HG02642 (cell line): ENCODE measurements at regions not wholly inside any gene's neighbourhood (a gene's known extent, or its start where the extent isn't known, plus 50 kb on each side); places are given as distances from the start of the nearest gene placed in this dataset.
"Not testable (repeated sequence)": the region's sequence is repeated elsewhere in the genome, so short reads cannot be mapped to it uniquely, and the experiment has no call there.

Experiments used
- ATAC-seq: cut with Tn5 transposase; IDR thresholded peaks from one replicate; pipeline ENCODE4 v1.9.1; 2021; ENCODE audit warnings: mild to moderate bottlenecking; ENCODE audit not compliant: unreplicated experiment, poor library complexity

DNA sequence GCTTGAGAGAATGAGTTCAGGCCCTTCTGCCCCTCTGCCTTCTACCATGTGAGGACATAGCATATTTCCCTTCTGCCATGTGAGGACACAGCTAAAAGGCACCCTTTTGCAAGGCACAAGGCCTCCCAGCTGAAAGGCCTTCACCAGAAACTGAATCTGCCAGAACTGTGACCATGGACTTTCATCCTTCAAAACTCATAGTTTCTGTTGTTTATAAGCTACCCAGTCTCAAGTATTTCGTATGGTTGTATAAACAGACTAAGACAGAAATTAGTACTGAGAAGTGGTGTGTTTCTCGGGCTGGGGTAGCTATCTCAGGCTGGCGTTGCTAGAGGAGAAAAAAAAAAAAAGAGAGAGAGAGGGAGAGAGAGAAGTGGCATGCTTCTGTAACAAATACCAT is 368.6 kb downstream of the DMRTA1 start:
- no peak for ATAC-seq

DNA sequence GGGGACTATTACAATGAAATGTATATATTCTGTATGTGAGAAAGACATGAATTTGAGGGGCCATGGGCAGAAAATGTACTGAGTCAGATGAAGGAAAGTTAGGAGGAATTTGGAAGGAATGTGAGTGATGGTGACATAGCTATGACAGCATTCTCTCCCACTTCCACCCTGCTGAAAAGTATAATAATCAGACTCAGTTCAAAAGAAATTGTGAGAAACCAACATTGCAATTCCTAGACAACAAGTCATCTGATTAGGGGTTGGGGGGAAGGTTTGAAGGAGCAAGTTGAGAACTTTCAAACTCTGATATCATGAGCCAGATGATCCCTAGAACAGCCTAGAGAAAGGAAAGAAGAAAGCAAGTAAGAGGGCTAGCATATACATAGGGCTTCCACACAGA is 370.6 kb downstream of the DMRTA1 start:
- ATAC-seq, result no peak

DNA sequence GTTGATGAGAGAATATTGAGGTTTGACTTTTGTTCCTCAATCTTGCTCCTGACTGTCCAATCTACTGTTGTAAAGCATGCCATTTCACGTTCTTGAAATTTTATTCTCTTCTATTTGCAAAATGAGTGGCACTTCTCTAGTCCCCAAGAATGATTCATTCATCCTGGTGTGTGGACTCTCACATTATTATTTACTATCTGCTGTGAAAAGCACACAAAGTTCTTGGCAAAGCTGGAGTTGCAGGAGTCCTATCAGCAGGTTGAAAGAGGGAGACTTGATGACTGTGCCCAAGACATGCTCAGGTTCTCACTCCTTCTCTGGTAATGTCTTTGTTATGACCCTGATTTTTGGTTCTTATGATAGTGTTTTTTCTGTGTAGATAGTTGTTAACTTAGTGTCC is 382.6 kb downstream of the DMRTA1 start:
- ATAC-seq, result no peak

DNA sequence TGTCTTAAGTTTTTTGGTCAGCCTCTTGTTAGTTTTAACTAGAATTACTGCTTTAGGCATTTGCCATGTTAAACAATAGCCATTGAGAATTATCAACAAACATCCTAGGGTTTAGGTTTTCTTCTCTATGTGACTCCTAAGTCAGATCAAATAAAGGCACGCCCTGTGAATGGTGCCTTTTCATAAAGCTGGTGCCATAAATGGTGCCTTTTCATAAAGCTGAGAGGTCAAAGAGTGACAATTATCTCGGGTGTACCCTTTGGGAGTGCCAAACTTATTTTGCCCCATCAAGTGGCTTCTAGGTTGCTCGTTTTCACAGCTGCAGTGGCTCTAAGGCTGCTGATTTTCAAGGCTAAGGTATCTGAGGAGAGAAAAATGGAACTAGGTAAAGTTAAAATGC is 391.6 kb downstream of the DMRTA1 start:
- ATAC-seq, result no peak

DNA sequence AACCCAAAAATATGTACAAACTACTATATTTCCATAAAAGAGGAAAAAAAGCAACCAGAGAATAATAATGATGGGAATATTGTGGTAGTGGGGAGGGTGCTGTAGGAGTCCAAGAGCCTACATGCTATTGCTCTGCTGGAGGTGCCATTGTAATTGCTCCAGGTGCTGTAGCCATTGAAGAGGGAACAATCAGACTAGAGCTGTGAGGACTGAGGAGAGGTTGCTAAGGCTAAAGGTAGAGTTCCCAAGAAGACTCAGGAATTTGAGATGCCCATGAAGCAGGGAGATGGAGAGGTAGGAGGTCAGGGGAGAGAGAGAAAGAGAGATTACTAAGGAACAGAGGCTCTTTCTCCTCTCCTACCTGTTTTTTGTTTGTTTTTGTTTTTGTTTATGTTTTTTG is 394.0 kb downstream of the DMRTA1 start:
- ATAC-seq, result no peak

DNA sequence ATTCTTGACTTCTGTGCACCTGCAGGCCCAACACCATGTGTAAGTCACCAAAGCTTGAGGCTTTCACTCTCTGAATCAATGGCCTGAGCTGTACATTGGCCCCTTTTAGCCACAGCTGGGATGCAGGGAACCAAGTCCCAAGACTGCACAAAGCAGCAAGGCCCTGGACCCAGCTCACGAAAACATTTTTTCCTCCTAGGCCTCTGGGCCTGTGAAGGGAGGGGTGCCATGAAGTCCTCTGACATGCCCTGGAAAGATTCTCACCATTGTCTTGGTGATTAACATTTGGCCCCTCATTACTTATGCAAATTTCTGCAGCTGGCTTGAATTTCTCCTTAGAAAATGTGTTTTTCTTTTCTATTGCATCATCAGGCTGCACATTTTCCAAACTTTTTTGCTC is 398.6 kb downstream of the DMRTA1 start:
- not testable (repeated sequence) for ATAC-seq

DNA sequence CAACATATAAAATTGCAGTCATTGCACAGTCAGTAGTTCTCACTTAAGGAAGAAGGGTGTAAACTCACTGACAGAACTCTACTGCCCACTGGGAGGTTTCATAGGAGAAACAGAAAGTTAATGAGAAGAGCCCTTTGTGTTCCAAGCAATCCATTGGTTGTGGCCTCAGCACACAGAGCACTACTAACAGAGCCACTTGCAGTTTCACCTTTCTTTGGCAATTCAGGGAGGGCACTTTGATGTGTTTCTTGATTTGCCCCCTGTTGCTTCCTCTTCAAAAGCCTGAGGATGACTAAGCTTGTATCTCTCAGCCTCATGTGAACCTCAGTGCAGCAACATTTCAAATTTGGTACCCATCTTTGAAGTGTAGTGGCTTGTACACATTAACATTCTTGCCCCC is 409.4 kb downstream of the DMRTA1 start:
- ATAC-seq, result no peak

DNA sequence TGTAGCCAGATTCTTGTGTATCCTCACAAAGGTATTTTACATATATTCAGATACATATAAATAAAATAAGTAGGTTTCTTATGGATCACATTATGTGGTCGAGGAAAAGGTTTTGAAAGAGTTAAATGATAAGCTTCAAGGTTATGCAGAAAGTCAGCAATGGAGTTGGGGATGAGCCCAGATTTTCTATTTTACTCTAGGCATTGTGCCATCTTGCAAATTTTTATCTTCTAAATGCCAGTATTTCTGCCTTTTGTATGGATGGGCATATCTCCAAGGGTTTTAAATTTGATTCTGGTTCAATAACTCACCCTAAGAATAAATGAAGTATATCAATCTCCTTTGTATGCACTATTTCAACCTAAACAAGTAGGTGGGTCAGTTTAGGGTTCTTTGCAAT is 410.7 kb downstream of the DMRTA1 start:
- no peak for ATAC-seq

DNA sequence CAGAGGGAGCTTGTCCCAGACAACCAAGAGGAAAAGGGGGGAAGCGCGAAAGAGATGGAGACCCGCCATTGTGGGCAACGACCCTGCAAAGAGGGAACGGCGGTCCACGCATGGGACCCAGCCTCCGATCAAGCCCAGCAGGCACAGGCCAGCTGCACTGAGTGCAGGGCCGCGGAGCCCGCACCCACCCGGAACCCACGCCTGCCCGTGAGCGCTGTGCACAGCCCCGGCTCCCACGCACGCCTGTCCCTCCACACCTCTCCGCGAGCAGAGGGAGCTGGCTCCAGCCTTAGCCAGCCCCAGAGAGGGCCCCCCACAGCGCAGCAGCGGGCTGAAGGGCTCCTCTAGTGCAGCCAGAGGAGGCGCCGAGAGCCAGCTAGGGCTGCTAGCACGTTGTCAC is 416.5 kb downstream of the DMRTA1 start:
- no peak for ATAC-seq

DNA sequence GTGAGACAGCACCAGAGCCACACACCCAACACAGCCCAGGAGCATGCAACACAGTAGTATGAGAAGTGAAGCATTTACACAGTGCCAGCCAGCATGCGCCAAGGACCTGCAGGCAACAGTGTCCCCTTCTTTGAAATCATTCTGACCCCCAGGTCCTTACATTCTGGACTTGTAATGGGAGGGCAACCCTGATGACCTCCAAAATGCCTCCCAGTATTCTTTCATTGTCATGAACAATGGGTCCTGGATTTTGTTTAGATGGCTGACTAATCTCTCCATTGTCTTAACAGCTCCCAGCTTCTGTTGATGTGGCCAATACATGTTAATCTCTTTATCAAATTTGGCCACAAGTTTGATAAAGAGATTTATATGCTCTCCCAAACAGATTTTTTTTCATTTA is 417.1 kb downstream of the DMRTA1 start:
- no peak for ATAC-seq

DNA sequence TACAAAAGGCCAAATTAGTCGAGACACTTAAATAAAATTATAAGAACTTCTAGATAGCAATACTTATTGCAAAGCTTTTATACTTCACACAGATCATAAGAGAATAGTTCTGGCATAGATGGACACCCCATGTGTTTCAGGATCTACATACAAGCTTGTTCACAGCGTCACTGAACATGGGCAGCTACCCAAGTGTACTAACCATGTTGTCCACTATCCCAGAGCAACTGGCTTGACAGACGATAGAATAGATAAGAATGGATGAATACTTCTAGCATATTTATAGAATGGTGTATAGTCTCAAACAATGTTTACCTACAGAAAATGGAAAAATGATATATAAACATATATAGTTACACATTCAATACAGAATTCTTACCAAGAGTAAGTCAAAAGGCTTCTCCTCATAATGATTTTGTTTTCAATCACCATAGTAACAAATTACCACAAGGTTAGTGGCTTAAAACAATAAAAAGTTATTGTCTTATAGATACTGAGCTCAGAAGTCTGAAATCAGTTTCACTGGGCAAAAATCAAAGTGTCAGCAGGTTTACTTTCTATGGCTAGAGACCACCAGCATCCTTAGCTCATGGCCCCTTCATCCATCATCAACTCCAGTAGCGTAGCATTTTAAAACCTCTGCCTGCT is 446.7 kb downstream of the DMRTA1 start:
- ATAC-seq, result no peak

DNA sequence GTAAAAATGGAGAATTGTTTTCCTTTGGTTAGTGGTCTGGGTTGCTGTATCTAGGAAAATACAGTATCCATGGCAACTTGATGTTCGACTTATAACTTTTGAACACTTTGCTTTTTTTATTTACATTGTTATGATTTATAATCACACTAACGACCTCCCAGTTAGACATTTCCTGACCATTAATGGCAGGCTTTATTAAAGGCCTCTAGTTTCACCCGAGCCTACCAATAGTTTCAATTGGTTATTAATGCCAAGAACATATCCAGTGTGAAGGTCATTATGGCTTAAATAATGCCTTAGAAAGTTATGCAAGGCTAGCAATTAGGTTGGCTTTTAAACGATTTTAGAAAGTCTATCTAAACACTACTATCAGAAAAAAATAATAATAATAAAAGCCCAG is 452.0 kb downstream of the DMRTA1 start:
- no peak for ATAC-seq

DNA sequence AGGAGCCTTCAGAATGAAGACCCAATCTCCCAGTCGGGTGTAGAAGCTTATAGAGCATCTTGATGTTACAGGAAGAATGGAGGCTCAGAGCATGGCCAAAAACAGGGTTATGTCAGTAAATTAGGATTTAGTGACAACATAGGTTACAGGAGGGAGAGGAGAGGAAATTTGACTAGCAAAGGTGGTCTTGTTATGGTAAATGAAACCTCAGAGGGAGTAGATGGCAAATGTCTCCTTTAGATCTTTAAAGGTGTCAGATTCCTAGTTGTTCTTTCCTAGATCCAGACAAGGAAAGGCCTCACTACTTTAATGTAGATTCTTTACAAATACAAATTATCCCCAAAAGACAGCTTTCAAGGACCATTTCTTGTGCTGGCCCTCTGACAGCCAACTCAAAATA is 465.0 kb downstream of the DMRTA1 start:
- ATAC-seq, result no peak

DNA sequence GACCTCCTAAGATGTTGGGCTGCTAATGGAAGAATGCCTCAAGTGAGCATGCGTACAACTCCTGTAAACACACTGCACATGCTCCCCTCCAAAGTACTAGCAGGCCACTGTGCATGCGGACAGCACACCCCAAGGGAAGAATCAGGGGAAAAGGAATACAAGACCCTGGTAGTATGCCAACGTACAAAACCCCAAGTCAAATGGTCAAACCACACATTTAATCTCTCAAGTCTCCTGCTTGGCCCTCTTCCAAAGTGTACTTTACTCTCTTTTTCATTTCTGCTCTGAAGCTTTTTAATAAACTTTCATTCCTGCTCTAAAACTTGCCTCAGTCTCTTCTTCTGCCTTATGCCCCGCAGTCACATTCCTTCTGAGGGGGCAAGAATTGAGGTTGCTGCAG is 466.4 kb downstream of the DMRTA1 start:
- no peak for ATAC-seq

DNA sequence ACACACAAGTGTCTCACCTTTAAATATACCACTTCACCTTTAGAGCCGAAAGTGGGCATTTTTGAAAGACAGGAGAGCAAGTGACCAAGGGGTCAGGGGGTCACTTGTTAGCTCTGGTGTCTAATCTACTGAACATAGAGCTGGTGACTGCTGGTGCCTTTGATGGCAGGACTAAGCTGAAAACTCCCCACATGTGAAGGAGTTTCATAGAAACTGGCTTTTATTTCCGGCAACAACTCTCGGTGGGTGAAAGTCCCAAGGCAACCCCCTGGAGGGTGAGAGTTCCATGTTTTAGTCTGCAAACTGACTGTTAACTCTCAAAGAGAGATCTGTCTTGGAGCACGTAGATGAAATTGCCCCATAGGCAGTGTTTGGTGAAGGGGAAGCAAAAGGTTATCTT is 466.9 kb downstream of the DMRTA1 start:
- ATAC-seq, result no peak

DNA sequence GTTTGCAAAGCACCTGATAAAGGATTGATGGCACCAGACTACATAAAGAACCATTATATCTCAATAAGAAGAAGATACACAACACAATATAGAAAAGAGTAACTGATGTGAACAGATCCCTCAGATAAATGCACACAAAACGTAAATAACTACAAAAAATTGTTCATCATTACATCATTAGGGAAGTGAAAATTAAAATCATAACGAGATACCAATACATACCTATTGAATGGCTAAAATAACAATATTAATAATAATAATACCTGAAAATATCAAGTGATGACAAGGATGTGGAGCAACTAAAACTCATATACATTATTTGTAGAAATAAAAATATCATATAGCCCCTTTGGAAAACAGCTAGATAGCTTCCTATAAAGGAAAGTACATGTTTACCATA is 469.5 kb downstream of the DMRTA1 start:
- no peak for ATAC-seq

DNA sequence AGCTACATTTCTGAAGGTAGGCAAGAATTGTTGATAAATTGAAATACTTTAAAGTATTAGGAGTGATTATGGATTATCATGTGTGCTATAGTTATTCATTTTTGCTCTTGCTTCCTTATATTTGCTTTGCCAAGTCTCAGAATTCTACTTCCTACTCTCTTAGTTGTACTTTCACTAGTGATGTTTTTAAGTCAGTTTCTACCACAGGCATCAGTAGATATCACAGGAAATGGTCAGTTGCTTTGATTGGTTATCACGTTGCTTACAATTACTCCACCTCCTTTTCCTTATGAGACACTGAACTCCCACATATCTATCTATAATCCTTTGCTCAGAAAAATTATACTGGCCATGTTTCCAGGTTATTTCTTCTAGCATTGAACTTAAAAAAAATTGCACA is 472.8 kb downstream of the DMRTA1 start:
- no peak for ATAC-seq

DNA sequence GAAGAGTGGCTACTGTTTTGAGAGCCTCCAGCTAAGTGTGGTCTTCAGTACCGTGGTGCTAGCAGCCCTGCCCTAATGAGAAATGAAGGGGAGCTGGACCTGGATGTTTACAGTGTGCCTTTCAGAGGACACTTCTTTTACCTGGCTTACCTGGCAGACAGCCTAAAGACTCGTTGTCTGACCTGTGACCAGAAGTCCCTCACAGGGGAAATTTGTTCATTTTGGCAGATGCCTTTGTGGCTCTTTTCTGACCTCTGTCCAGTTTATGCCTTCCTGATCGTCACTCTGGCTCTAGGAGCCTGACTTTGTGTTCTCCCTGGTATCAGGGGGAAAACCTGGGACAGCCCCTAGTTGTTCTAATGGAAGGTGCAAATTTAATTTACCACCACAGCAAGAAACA is 475.1 kb downstream of the DMRTA1 start:
- ATAC-seq, result no peak

DNA sequence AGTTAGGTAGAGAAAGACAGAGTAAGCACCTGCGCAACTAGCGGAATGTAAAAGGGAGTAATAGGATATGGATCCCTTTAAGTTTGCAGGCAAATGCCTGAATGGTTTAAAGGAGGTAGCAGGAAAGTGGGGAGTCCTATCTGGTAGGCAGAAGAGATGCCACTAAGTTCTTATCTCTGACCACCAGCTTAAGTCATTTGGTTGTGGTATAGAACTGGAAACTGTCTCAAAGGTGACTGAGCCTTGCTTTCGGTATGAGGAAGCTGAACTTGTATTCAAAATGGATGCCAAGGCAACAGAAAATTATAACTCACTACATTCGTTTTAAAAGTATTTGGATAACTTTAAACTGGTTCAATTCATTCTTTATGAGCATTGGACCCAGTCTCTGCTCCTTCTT is 475.6 kb downstream of the DMRTA1 start:
- no peak for ATAC-seq

DNA sequence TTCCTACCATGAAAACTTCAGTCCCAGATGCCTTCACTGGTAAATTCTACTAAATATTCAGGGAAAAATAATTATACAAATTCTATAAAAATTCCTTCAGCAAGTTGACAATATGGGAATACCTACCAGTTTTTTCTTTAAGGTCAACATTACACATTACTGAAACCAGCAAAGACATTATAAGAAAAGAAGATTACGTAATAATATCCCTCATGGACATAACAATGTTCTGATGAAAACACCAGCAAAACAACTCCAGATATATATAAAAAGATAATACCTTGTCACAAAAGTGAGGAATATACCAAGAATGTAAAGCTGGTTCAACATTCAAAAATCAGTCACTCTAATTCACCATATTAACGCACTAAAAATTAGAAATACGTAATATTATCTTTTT is 507.9 kb downstream of the DMRTA1 start:
- ATAC-seq, result no peak

DNA sequence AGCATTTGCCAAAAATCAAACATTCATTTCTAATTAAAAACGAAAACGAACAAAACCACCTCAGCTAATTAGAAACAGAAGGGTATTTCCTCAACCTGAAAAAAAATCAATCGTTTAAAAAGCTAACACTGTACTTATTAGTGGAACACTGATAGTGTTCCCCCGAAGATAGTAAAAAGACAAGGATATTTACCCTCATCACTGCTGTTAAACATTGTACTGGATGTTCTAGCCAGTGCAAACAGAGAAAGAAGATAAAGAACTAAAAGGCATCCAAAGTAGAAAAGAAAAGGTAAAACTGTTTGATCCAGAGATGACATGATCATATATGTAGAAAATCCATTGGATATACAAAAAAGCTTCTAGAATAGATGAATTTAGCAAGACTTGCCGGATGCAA is 508.3 kb downstream of the DMRTA1 start:
- no peak for ATAC-seq

DNA sequence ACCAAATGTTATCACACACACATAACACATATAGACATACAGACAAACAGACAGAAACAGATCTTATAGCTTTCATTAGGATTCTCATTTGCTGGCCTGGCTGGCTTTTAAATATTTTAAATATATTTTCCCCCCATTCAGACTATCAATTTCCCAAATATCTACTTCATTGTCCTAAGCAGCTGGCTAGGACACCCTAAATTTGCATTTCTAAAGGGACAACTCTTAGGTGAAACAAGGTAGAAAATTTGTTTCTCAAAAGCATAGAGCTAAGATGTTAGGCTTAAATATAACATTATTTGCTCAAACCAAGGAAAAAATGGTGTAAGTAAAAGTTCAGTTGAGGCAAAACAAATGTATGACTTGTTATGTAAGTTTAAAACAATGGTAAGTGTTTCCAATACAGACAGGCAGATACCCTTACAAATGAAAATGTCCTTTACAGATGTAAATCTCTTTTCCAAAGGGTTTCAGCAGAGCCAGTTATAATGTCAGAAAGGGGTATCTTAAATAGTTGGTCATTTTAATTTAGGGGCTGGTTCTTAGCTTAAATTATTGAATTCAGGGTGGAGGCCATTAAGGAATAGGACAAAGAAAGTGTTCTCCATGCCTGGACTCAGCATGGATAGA is 522.8 kb downstream of the DMRTA1 start:
- ATAC-seq, result no peak
